ENCODE measurements at regions not wholly inside any gene's neighbourhood (a gene's known extent, or its start where the extent isn't known, plus 50 kb on each side); places are given as distances from the start of the nearest gene placed in this dataset.

- Histone ChIP-seq H3K9me3 (peaks cover 37% of the 10 kb centered on the region), H4K20me1 (no peaks in the 10 kb centered on the region), H3K27ac (peak overlapping the region; percentile 36; the same call in 1 of the 2 replicates), H3K4me1 (peaks cover 44% of the 10 kb centered on the region), H3K9ac (no peak overlapping the region), H3K27me3 (no peaks in the 10 kb centered on the region), H3K36me3 (no peaks in the 10 kb centered on the region), H3K4me2 (peak overlapping the region; percentile 48), H3K4me3 (no peak overlapping the region)
- TF ChIP-seq Cebpa-rat (IDR thresholded peaks at IDR 0.05) = no peak
Observed at GRCh38 chr10:3622845-3623621, 162.0 kb downstream of the KLF6 start.

GRCh38 chr10:3622427-3622826, 162.6 kb downstream of the KLF6 start:
- Histone ChIP-seq H4K20me1 (no peaks in the 10 kb centered on the region), H3K4me1 (peaks cover 44% of the 10 kb centered on the region), H3K4me2 (peak overlapping the region; percentile 48; the same call in 1 of the 2 replicates), H3K9ac (no peak overlapping the region), H3K27ac (no peak overlapping the region), H3K4me3 (no peak overlapping the region), H3K9me3 (peaks cover 37% of the 10 kb centered on the region), H3K36me3 (no peaks in the 10 kb centered on the region), H3K27me3 (no peaks in the 10 kb centered on the region)
- TF ChIP-seq Cebpa-rat (IDR thresholded peaks at IDR 0.05) = no peak

DNA sequence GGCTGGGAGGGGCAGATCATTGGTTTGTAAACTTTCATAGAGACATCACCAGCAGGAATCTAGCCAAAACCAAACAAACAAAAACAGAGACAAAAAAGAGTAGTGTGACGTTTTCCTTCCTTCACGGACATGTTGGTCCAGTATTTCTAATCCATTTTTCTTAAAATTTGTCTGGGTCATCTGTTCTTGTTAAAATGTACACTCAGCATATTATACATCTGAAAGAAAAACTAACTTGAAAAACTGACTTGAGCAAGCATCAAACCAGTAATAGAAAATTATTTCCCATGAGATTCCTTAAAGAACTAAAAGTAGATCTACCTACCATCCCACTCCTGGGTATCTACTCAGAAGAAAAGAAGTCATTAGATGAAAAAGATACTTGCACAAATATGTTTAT, 164.2 kb downstream of the KLF6 start:
- H3K4me3 ChIP-seq = no peak overlapping the region
- H3K27ac ChIP-seq = no peak overlapping the region
- no peaks in the 10 kb centered on the region for H4K20me1 ChIP-seq
- H3K27me3 ChIP-seq = no peaks in the 10 kb centered on the region
- TF ChIP-seq Cebpa-rat (IDR thresholded peaks at IDR 0.05) = no peak
- H3K9me3 ChIP-seq = peaks cover 31% of the 10 kb centered on the region
- no peak overlapping the region for H3K4me2 ChIP-seq
- no peak overlapping the region for H3K9ac ChIP-seq
- peaks cover 30% of the 10 kb centered on the region for H3K4me1 ChIP-seq
- no peaks in the 10 kb centered on the region for H3K36me3 ChIP-seq

- H3K36me3 ChIP-seq = no peaks in the 10 kb centered on the region
- H3K4me2 ChIP-seq = no peak overlapping the region
- no peaks in the 10 kb centered on the region for H4K20me1 ChIP-seq
- no peak for TF ChIP-seq Cebpa-rat (IDR thresholded peaks at IDR 0.05)
- H3K4me1 ChIP-seq = peaks cover 18% of the 10 kb centered on the region
- no peak overlapping the region for H3K27ac ChIP-seq
- H3K9ac ChIP-seq = no peak overlapping the region
- no peaks in the 10 kb centered on the region for H3K27me3 ChIP-seq
- peaks cover 31% of the 10 kb centered on the region for H3K9me3 ChIP-seq
- H3K4me3 ChIP-seq = no peak overlapping the region
Observed at GRCh38 chr10:3619241-3619640, 165.8 kb downstream of the KLF6 start.

- no peak overlapping the region for H3K27ac ChIP-seq
- H3K36me3 ChIP-seq = no peaks in the 10 kb centered on the region
- no peak overlapping the region for H3K4me2 ChIP-seq
Observed at GRCh38 chr10:3616880-3617279, 168.1 kb downstream of the KLF6 start.

DNA sequence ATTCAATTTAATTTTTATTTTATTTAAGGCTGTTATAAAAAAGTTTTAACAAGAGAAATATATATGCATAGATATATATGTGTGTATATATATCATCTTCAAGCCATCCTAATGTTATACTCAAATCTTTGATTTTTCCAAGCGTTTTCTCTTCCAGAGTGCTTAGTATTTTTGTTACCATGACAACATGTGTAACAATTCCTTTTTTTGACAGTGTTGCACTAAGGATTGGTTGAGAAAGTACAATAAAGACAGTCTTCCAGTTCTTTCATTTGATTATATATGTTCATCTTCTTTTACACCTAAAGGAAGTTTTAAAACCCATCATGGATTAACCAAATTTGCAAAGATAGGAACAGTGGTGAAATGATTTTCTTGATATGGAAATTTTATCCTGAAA, 171.7 kb downstream of the KLF6 start:
- no peak overlapping the region for H3K27ac ChIP-seq
- no peaks in the 10 kb centered on the region for H3K4me1 ChIP-seq
- peaks cover 36% of the 10 kb centered on the region for H3K9me3 ChIP-seq
- no peak for TF ChIP-seq Cebpa-rat (IDR thresholded peaks at IDR 0.05)
- H3K4me3 ChIP-seq = no peak overlapping the region
- H3K36me3 ChIP-seq = no peaks in the 10 kb centered on the region
- no peak overlapping the region for H3K9ac ChIP-seq
- H3K4me2 ChIP-seq = no peak overlapping the region
- H4K20me1 ChIP-seq = no peaks in the 10 kb centered on the region
- H3K27me3 ChIP-seq = no peaks in the 10 kb centered on the region

More at GRCh38 chr10:3616880-3617279, 168.1 kb downstream of the KLF6 start:
- Histone ChIP-seq H3K4me3 (no peak overlapping the region), H4K20me1 (no peaks in the 10 kb centered on the region), H3K9me3 (peaks cover 27% of the 10 kb centered on the region), H3K9ac (no peak overlapping the region), H3K27me3 (no peaks in the 10 kb centered on the region), H3K4me1 (no peaks in the 10 kb centered on the region)
- TF ChIP-seq Cebpa-rat (IDR thresholded peaks at IDR 0.05) = no peak

DNA sequence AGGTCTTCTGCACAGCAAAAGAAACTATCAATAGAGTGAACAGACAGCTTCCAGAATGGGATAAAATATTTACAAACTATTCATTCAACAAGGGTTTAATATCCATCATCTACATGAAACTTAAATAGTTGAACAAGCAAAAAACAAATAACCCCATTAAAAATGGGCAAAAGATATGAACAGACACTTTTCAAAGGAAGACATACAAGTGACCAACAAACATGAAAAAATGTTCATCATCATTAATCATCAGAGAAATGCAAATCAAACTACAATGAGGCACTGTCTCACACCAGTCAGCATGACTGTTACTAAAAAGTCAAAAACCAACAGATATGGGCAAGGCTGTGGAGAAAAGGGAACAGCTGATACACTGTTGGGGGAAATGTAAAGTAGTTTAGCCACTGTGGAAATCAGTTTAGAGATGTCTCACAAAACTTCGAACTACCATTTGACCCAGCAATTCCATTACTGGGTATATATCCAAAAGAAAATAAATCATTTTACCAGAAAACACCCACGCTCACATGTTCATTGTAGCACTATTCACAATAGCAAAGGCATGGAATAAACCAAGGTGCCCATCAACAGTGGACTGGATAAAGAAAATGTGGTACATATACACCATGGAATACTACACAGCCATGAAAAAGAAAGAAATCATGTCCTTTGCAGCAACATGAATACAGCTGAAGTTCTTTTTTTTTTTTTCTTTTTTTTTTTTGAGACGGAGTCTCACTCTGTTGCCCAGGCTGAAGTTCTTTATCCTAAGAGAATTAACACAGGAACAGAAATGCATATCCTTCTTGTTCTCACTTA, 172.6 kb downstream of the KLF6 start:
- Histone ChIP-seq H3K4me3 (no peak overlapping the region), H3K4me1 (no peaks in the 10 kb centered on the region), H4K20me1 (no peaks in the 10 kb centered on the region), H3K27ac (no peak overlapping the region), H3K36me3 (no peaks in the 10 kb centered on the region), H3K9me3 (peaks cover 45% of the 10 kb centered on the region), H3K4me2 (no peak overlapping the region), H3K9ac (no peak overlapping the region), H3K27me3 (no peaks in the 10 kb centered on the region)
- no peak for TF ChIP-seq Cebpa-rat (IDR thresholded peaks at IDR 0.05)

DNA sequence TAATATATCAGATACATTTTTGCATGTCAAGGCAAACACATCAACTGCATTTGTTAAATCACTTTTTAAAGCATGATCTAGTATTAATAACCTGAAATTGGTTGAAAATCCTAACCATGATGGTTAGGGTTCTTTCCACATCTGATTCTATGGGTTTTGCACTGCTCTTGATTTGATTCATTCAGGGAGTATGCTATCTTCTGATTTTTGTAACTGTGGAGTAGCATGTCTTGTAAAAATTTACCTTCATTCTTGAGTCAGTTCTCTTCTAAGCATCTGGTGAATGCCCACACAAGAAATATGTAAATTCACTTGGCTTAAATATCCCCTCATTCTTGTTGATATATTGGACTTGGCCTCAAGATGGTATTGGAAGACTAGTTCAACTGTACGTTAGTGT, 178.7 kb downstream of the KLF6 start:
- H3K36me3 ChIP-seq = no peaks in the 10 kb centered on the region
- no peaks in the 10 kb centered on the region for H3K4me1 ChIP-seq
- H3K4me3 ChIP-seq = no peak overlapping the region
- no peaks in the 10 kb centered on the region for H4K20me1 ChIP-seq
- H3K27me3 ChIP-seq = no peaks in the 10 kb centered on the region
- no peak overlapping the region for H3K4me2 ChIP-seq
- TF ChIP-seq Cebpa-rat (IDR thresholded peaks at IDR 0.05) = no peak
- no peak overlapping the region for H3K27ac ChIP-seq
- peaks cover 46% of the 10 kb centered on the region for H3K9me3 ChIP-seq
- H3K9ac ChIP-seq = no peak overlapping the region

GRCh38 chr10:3605882-3606281, 179.1 kb downstream of the KLF6 start:
- TF ChIP-seq Cebpa-rat (IDR thresholded peaks at IDR 0.05) = no peak
- Histone ChIP-seq H3K27ac (no peak overlapping the region), H4K20me1 (no peaks in the 10 kb centered on the region), H3K9ac (no peak overlapping the region), H3K36me3 (no peaks in the 10 kb centered on the region), H3K9me3 (peaks cover 42% of the 10 kb centered on the region), H3K4me3 (no peak overlapping the region), H3K4me2 (no peak overlapping the region), H3K4me1 (no peaks in the 10 kb centered on the region), H3K27me3 (no peaks in the 10 kb centered on the region)

DNA sequence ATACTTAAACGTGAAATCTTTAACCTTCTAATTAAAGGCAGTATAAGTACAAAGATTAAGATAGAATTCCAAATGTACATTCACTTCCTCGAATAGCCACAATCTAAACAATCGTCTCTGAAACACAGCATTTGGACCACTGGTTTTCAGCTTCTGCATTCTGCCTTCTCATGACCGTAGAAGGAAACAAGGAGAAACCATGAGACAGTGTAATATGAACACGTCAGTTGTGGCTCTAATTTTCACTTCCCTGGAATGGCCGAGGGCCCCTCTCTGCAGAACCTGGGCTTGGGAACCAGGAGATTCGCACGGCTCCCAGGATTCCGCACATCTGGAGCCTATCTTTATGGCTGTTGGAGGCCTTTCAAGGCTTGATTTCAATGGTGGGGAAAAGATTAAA, 189.3 kb downstream of the KLF6 start:
- no peaks in the 10 kb centered on the region for H3K9me3 ChIP-seq
- no peak for TF ChIP-seq Cebpa-rat (IDR thresholded peaks at IDR 0.05)
- no peaks in the 10 kb centered on the region for H3K4me1 ChIP-seq
- no peaks in the 10 kb centered on the region for H3K36me3 ChIP-seq
- no peak overlapping the region for H3K9ac ChIP-seq
- no peak overlapping the region for H3K27ac ChIP-seq
- no peaks in the 10 kb centered on the region for H4K20me1 ChIP-seq
- no peak overlapping the region for H3K4me2 ChIP-seq
- H3K27me3 ChIP-seq = no peaks in the 10 kb centered on the region
- H3K4me3 ChIP-seq = no peak overlapping the region
